Activated T-cell treated with anti-CD3 and anti-CD28 coated beads, Interleukin-2, amount 50 U/mL, for 4 hours (primary cell): ENCODE measurements at regions not wholly inside any gene's neighbourhood (a gene's known extent, or its start where the extent isn't known, plus 50 kb on each side); places are given as distances from the start of the nearest gene placed in this dataset.
"Not testable (repeated sequence)": the region's sequence is repeated elsewhere in the genome, so short reads cannot be mapped to it uniquely, and the experiment has no call there.

ENCODE experiments used
- ATAC-seq, 2 donors: fragments of 200-7000 bp; cut with Tn5 transposase; one replicate each; pipeline ENCODE4 v1.10.0; 2021
- DNase-seq: peaks from one replicate; pipeline ENCODE4 v3.0.0-alpha.2; 2020
- H3K27me3 Mint-ChIP-seq: one replicate; pipeline ENCODE4 v1.8.0; 2021; ENCODE audit warnings: low read depth, mixed read lengths
- H3K36me3 Mint-ChIP-seq: one replicate; pipeline ENCODE4 v1.8.0; 2022; ENCODE audit warnings: mixed read lengths; ENCODE audit not compliant: insufficient read depth
- H3K4me1 Mint-ChIP-seq: one replicate; pipeline ENCODE4 v1.8.0; 2021; ENCODE audit warnings: low read depth, mixed read lengths
- H3K4me3 Mint-ChIP-seq: one replicate; pipeline ENCODE4 v1.8.0; 2021; ENCODE audit warnings: mild to moderate bottlenecking, moderate library complexity, mixed read lengths
- H3K9me3 Mint-ChIP-seq: one replicate; pipeline ENCODE4 v1.8.0; 2021; ENCODE audit warnings: mixed read lengths

DNA sequence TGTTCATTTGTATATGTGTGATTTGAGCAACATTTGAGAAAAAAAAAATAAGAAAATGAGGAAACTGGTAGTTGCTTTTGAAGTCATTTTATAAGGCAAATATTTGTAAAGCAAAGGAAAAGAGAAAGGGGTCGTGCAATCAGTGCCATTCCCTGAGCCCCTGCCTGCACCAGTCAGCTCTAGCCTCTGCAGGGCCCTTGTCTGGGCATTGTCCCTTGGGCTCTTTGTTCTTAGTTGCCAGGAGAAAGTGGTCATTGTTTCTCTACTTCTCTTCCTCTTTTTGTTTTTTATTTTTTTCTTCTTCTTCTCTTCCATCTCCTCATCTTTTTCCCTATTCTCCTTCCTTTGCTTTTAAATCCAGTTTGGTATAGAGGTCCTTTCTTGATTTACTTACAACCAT lies 175.3 kb upstream of the CREB1 start:
- Mint-ChIP-seq H3K27me3 (no peaks in the 10 kb centered on the region), H3K4me1 (peaks cover 8% of the 10 kb centered on the region), H3K9me3 (no peaks in the 10 kb centered on the region), H3K36me3 (no peaks in the 10 kb centered on the region), H3K4me3 (no peak overlapping the region)
- ATAC-seq (no peak), DNase-seq (no peak)

DNA sequence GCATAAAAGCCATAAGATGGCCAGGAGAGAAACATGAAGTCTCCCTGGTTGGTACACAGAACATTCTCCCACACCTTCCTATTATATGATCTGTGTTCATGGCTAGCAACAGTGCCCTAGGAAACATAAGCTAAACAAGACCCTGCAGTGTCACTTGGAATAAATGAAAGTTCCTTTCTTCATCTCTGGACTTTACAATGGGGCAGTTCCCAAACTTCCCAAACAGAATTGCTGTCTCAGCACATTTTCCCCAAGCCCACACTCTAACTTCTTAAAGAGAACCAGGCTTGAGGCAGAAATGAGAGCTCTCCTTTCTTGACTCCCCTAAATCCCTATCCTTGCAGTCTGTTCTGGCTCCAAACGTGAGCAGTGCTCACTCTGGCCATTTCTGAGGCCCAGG lies 173.2 kb upstream of the CREB1 start:
- no peak overlapping the region for H3K4me3 Mint-ChIP-seq

DNA sequence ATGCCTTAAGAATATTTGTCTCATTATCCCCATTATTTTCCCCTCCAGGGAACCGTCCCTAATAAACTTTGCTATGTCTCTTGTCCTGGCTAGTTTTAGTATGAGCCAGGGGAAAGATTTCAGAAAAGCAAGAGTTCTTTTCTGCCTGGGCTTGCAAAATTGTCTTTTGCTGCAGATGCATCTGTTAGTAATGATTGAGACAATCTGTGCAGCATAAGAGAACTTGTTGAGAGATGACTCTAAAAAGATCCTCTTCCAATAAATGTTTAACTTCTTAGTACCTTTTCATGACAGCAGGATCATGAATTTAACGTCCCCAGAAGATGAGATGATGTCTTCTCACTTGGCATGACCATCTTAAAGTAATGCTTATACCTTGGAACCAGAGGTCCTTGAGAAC lies 172.5 kb upstream of the CREB1 start:
- H3K36me3 Mint-ChIP-seq: no peaks in the 10 kb centered on the region
- no peak for DNase-seq
- H3K4me3 Mint-ChIP-seq: no peak overlapping the region
- H3K27me3 Mint-ChIP-seq: no peaks in the 10 kb centered on the region
- H3K9me3 Mint-ChIP-seq: no peaks in the 10 kb centered on the region
- no peak for ATAC-seq
- peaks cover 8% of the 10 kb centered on the region for H3K4me1 Mint-ChIP-seq

More for the DNA sequence above, 173.2 kb upstream of the CREB1 start:
- Mint-ChIP-seq H3K9me3 (no peaks in the 10 kb centered on the region), H3K36me3 (no peaks in the 10 kb centered on the region), H3K4me1 (peaks cover 8% of the 10 kb centered on the region), H3K27me3 (no peaks in the 10 kb centered on the region)
- no peak for DNase-seq
- ATAC-seq: no peak

DNA sequence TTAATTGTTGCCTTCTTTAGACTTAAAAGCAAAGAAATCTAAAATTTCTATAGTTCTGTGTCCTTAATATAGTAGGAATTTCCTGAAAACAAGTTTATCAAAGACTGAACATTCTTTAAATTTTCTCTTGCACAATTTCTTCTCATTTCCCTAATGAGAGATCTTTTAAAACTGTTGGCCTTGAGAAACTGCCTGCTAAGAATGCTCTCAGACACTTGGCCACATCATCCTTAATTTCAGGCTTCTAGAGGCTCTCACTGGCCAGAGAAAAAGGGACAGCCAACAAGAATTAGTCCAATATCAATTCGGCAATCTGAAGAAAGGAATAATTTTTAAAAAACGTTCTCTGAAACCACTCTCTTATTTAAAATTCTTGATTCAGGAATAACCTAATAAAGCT lies 167.0 kb upstream of the CREB1 start:
- ATAC-seq: no peak
- Mint-ChIP-seq H3K36me3 (no peaks in the 10 kb centered on the region), H3K4me1 (no peaks in the 10 kb centered on the region), H3K27me3 (no peaks in the 10 kb centered on the region), H3K4me3 (no peak overlapping the region), H3K9me3 (no peaks in the 10 kb centered on the region)
- no peak for DNase-seq

DNA sequence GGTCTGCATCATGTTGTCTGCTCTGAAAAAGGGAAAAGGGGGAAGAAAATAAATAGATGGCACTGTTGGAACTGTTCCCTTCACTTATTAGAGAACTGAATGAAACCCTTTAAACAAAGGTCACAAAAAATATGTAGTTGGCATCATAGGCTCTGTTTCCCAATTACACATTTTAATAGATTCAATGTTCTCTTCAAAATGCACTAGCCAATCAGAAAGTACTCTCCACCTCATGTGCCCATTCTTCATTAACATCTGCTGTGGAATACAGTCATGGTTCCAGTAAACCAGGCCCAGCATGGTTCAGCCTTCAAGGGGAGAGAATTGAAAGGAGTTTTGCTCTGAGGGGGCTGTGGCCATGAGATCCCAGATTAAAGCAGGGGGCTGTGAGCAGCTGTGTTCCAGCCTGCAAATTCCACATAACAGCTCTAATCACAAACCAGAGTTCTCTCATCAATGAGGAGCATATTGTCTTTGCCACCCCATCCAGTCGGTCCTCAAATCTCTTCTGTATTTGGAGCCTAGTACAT lies 165.9 kb upstream of the CREB1 start:
- H3K4me3 Mint-ChIP-seq: no peak overlapping the region
- ATAC-seq (no peak), DNase-seq (no peak)
- H3K27me3 Mint-ChIP-seq: no peaks in the 10 kb centered on the region
- H3K9me3 Mint-ChIP-seq: no peaks in the 10 kb centered on the region
- no peaks in the 10 kb centered on the region for H3K4me1 Mint-ChIP-seq
- no peaks in the 10 kb centered on the region for H3K36me3 Mint-ChIP-seq

DNA sequence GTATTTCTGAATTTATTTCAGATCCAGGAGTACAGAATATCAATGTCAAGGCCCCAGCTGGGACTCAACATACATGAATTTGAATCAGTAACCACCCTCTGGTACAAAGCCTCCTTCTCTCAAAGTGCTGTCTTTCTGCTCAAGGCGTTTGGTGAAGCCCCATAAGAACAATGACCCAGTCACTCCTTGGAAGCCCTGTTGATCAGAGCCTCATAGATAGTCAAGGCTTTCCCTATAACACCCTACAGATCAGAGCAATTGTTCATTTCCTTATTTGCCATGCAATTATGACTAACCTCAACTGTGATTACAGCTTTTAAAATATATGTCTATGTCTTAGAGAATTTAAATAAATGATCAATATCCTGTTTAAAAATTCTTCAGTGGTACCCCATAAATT lies 159.1 kb upstream of the CREB1 start:
- H3K36me3 Mint-ChIP-seq: peaks cover 2% of the 10 kb centered on the region
- H3K27me3 Mint-ChIP-seq: no peaks in the 10 kb centered on the region
- no peak for ATAC-seq
- no peak for DNase-seq
- no peaks in the 10 kb centered on the region for H3K4me1 Mint-ChIP-seq
- H3K4me3 Mint-ChIP-seq: no peak overlapping the region
- peaks cover 23% of the 10 kb centered on the region for H3K9me3 Mint-ChIP-seq

DNA sequence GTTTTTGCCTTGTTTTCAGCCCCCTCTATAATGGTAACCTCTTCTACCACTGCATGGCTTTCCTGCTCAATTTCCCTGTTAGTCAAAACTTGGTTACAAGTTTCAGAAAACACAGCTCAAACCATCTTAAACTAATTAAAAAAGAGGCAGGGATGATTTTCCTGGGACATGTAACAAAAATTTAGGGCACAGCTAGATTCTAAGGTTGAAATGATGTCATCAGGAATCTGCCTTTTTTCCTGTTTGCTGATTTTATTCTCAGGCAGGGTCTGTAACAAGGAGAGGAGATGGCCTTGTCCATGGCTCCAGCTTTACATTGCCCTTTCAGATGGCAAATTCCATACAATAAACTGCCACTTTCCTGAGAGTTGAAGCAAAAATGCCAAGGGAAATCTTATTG lies 157.9 kb upstream of the CREB1 start:
- no peaks in the 10 kb centered on the region for H3K4me1 Mint-ChIP-seq

DNA sequence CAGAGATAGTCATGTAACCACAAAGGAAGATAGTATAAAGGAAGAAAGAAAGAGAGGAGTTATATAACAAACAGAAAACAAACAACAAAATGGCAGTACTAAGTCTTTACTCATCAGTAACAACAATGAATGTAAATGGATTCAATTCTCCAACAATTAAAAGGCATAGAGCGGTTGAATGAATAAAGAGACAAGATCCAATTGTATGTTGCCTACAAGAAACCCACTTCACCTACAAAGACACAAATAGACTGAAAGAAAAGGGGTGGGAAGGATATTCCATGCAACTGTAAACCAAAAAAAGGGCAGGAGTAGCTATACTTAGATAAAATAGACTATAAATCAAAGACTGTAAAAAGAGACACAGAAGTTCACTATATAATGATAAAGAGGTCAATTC lies 157.3 kb upstream of the CREB1 start:
- no peaks in the 10 kb centered on the region for H3K27me3 Mint-ChIP-seq
- H3K9me3 Mint-ChIP-seq: peaks cover 36% of the 10 kb centered on the region
- no peaks in the 10 kb centered on the region for H3K4me1 Mint-ChIP-seq
- H3K4me3 Mint-ChIP-seq: no peak overlapping the region
- ATAC-seq: no peak
- peaks cover 2% of the 10 kb centered on the region for H3K36me3 Mint-ChIP-seq
- DNase-seq: no peak

More for the DNA sequence above, 157.9 kb upstream of the CREB1 start:
- H3K9me3 Mint-ChIP-seq: peaks cover 30% of the 10 kb centered on the region
- no peaks in the 10 kb centered on the region for H3K27me3 Mint-ChIP-seq
- no peak overlapping the region for H3K4me3 Mint-ChIP-seq
- ATAC-seq: no peak
- DNase-seq: no peak
- H3K36me3 Mint-ChIP-seq: peaks cover 2% of the 10 kb centered on the region

DNA sequence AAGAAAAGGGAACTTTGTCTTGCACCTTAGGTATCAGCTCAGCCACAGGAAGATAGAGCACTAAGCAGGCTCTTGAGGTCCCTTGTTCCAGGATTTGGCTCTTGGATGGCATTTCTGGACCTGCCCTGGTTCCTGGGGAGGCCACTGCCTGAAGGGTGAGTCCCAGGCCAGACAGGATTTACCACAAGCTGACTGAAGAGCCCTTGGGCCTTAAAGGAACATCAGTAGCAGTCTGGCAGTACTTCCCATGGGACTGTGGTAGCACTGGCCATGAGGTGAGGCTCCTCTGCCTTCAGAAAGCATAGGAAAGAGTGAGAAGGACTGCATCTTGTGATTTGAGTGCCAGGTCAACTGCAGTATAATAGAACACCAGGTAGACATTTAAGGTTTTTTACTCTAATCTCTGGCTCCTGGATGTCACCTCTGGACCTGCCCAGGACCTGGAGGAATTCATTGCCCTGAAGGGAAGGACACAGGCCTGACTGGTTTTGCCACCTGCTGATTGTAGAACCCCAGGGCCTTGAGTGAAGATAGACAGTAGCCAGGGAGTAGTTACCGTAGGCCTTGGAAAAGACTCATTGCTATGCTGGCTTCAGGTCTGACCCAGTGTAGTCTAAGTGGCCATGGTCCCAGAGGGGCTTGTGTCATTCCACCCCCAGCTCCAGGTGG lies 154.4 kb upstream of the CREB1 start:
- no peak overlapping the region for H3K4me3 Mint-ChIP-seq
- H3K4me1 Mint-ChIP-seq: no peaks in the 10 kb centered on the region
- H3K36me3 Mint-ChIP-seq: peaks cover 5% of the 10 kb centered on the region
- H3K9me3 Mint-ChIP-seq: peaks cover 58% of the 10 kb centered on the region
- no peak for DNase-seq
- ATAC-seq: no peak
- no peaks in the 10 kb centered on the region for H3K27me3 Mint-ChIP-seq

DNA sequence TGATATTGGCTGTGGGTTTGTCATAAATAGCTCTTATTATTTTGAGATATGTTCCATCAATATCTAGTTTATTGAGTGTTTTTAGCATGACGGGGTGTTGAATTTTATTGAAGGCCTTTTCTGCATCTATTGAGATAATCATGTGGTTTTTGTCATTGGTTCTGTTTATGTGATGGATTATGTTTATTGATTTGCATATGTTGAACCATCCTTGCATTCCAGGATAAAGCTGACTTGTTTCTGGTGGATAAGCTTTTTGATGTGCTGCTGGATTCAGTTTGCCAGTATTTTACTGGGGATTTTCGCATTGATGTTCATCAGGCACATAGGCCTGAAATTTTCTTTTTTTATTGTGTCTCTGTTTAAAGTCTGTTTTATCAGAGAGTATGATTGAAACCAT lies 151.1 kb upstream of the CREB1 start:
- H3K36me3 Mint-ChIP-seq: not testable (repeated sequence)

DNA sequence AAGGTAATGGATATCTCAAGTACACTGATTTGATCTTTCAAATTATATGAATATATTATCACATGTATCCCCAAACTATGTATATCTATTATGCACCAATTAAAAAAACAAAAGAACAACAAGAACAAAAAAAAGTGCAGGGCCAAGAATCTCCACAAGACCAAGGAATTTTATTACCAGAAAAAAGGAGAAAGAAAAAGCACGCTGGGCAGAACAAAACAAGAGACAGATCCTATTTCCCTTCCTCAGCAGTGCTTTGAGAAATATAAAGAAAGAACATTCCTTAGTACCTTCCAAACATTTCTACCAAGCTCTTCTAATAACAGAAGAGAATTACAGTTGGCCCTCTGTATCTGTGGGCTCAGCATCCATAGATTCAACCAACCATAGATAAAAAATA lies 144.7 kb upstream of the CREB1 start:
- no peaks in the 10 kb centered on the region for H3K27me3 Mint-ChIP-seq

More for the DNA sequence above, 151.1 kb upstream of the CREB1 start:
- H3K4me1 Mint-ChIP-seq, H3K4me3 Mint-ChIP-seq, H3K27me3 Mint-ChIP-seq, ATAC-seq, DNase-seq: not testable (repeated sequence)
- peaks cover 53% of the 10 kb centered on the region for H3K9me3 Mint-ChIP-seq

DNA sequence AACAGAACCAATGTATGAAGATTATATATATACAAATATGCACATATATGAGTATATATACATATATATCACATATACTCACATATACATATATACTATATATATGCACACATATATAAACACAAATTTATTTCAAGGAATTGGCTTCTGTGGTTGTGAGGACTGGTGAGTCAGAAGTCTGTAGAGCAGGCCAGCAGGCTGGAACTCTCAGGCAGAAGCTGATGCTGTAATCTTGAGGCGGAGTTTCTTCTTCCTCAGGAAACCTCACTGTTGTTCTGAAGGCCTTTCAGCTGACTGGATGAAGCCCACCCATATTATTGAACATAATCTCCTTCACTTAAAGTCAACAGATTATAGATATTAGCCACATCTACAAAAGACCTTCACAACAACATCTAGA lies 143.9 kb upstream of the CREB1 start:
- ATAC-seq (no peak), DNase-seq (no peak)
- H3K27me3 Mint-ChIP-seq: no peaks in the 10 kb centered on the region
- peaks cover 4% of the 10 kb centered on the region for H3K4me1 Mint-ChIP-seq
- H3K4me3 Mint-ChIP-seq: no peak overlapping the region
- H3K9me3 Mint-ChIP-seq: peaks cover 22% of the 10 kb centered on the region
- H3K36me3 Mint-ChIP-seq: no peaks in the 10 kb centered on the region

More for the DNA sequence above, 144.7 kb upstream of the CREB1 start:
- Mint-ChIP-seq H3K36me3 (no peaks in the 10 kb centered on the region), H3K4me3 (no peak overlapping the region), H3K9me3 (peaks cover 23% of the 10 kb centered on the region), H3K4me1 (peaks cover 4% of the 10 kb centered on the region)
- DNase-seq: no peak
- no peak for ATAC-seq

DNA sequence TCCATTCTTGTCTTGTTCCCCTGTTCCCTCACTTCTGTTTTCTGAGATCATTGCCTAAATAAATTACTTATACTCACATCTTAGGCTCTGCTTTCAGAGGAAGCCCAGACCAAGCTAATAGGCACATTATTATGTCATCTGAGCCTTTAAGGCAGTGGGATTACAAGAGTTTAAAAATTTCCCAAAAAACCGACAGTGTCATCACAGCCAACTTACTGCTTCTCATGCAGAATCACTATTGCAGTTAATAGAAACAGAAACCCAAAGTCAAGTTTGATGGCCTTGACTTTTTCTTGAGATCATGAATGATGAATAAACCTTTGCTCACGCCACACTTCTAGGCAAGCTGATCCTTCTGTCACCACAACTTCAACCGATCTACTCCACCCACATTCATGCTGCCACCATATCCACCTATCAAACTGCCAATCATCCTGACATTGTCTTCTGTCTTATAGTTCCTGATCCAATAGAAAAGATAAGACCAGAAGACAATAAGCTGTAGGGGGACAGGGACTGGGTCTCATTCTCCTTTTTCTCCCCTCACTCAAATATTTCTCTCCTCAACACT lies 142.7 kb upstream of the CREB1 start:
- Mint-ChIP-seq H3K36me3 (no peaks in the 10 kb centered on the region), H3K9me3 (peaks cover 14% of the 10 kb centered on the region), H3K4me3 (no peak overlapping the region), H3K4me1 (peaks cover 4% of the 10 kb centered on the region), H3K27me3 (no peaks in the 10 kb centered on the region)
- no peak for ATAC-seq
- DNase-seq: no peak

DNA sequence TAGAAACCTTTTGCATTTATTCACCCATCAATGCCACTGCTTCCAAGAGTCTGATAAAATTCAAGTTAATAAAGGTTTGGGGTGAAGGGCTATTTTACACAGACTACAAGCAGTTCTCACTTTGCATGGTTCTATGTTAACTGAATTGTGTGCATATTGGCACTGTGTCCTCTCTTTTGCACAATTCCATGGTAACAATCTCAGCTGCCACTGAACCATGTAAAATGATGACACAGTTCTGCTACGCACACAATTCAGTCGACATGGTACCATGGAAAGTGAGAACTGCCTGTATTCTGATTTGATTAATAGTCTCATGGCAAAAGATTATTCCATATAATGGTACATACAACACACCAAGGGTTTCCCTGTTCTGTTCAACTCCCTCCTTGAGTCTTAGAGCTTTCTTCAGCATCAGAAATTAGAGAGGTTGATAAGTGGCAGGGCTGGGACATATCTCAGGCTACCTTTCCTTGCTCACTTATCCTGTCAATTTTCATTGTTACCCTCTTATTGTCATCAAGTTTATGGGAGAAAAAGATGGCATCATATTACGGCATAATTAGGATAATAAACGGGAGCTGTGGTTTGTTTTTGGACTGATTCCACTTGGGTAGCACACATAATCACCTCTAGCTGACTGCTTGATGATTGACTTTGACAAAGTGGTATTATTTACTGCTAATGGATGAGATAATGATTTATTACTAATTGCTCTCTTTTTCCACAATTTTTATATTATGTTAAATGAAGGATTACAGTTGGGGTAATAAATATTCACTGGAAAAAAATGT lies 139.3 kb upstream of the CREB1 start:
- no peak for ATAC-seq
- H3K4me3 Mint-ChIP-seq: no peak overlapping the region
- no peaks in the 10 kb centered on the region for H3K36me3 Mint-ChIP-seq
- no peak for DNase-seq
- peaks cover 2% of the 10 kb centered on the region for H3K27me3 Mint-ChIP-seq
- peaks cover 5% of the 10 kb centered on the region for H3K4me1 Mint-ChIP-seq
- peaks cover 4% of the 10 kb centered on the region for H3K9me3 Mint-ChIP-seq
